Neuronal stem cell (in vitro differentiated cells): ENCODE measurements at regions not wholly inside any gene's neighbourhood (a gene's known extent, or its start where the extent isn't known, plus 50 kb on each side); places are given as distances from the start of the nearest gene placed in this dataset.
"Not testable (repeated sequence)": the region's sequence is repeated elsewhere in the genome, so short reads cannot be mapped to it uniquely, and the experiment has no call there.

Experiments
- DNase-seq: peaks from one replicate; pipeline ENCODE4 v3.0.0-alpha.2; 2013; ENCODE audit warnings: low spot score
- H2AFZ ChIP-seq: one replicate; pipeline ENCODE4 v1.6.1; 2013; ENCODE audit warnings: mild to moderate bottlenecking, low read length, inconsistent platforms
- H2AK5ac ChIP-seq: 2 replicates; pipeline ENCODE4 v1.6.1; 2013; ENCODE audit warnings: low read depth, mild to moderate bottlenecking, inconsistent platforms, low read length, moderate library complexity, mixed read lengths
- H2BK120ac ChIP-seq: 2 replicates; pipeline ENCODE4 v1.6.1; 2013; ENCODE audit warnings: low read depth, mild to moderate bottlenecking, inconsistent platforms, low read length, moderate library complexity, mixed read lengths
- H2BK12ac ChIP-seq: one replicate; pipeline ENCODE4 v1.6.1; 2013; ENCODE audit warnings: low read length, inconsistent platforms
- H2BK15ac ChIP-seq: 2 replicates; pipeline ENCODE4 v1.6.1; 2013; ENCODE audit warnings: mild to moderate bottlenecking, low read length, inconsistent platforms, mixed read lengths
- H2BK5ac ChIP-seq: one replicate; pipeline ENCODE4 v1.6.1; 2013; ENCODE audit warnings: inconsistent platforms, mild to moderate bottlenecking, low read length, moderate library complexity
- H3K14ac ChIP-seq: one replicate; pipeline ENCODE4 v1.6.1; 2013; ENCODE audit warnings: low read length, inconsistent platforms
- H3K18ac ChIP-seq: 2 replicates; pipeline ENCODE4 v1.6.1; 2013; ENCODE audit warnings: low read length, inconsistent platforms
- H3K23ac ChIP-seq: 2 replicates; pipeline ENCODE4 v1.6.1; 2013; ENCODE audit warnings: low read depth, mild to moderate bottlenecking, mixed read lengths, low read length, inconsistent platforms; ENCODE audit not compliant: poor library complexity
- H3K27ac ChIP-seq: replicated peaks from 3 replicates; pipeline ENCODE4 v1.5.1; 2013; ENCODE audit warnings: low read length, inconsistent platforms
- H3K27me3 ChIP-seq, 3 experiments: 2 replicates each; pipeline ENCODE4 v1.6.1; 2013; ENCODE audit warnings: low read length in 3 of 3, mild to moderate bottlenecking in 2 of 3, inconsistent platforms in 1 of 3, low read depth in 1 of 3, mixed read lengths in 1 of 3, moderate library complexity in 1 of 3; ENCODE audit not compliant: control insufficient read depth in 3 of 3, insufficient read depth in 3 of 3
- H3K36me3 ChIP-seq, 2 donors: replicated peaks in 1 of 2; 2 replicates each; pipeline ENCODE4 v1.6.1; 2013; ENCODE audit warnings: low read length in 2 of 2; ENCODE audit not compliant: control insufficient read depth in 2 of 2, insufficient read depth in 2 of 2
- H3K4ac ChIP-seq: 2 replicates; pipeline ENCODE4 v1.6.1; 2013; ENCODE audit warnings: inconsistent platforms, mild to moderate bottlenecking, low read length, moderate library complexity
- H3K4me1 ChIP-seq, 2 donors: 1 replicate in 1 of 2; 2 replicates in 1 of 2; pipeline ENCODE4 v1.6.1; 2013; ENCODE audit warnings: low read length in 2 of 2, low read depth in 1 of 2; ENCODE audit not compliant: control insufficient read depth in 2 of 2, insufficient read depth in 1 of 2
- H3K4me2 ChIP-seq: one replicate; pipeline ENCODE4 v1.6.1; 2013; ENCODE audit warnings: mild to moderate bottlenecking, low read length, inconsistent platforms; ENCODE audit not compliant: insufficient read depth, poor library complexity, severe bottlenecking
- H3K4me3 ChIP-seq, 2 donors: 2 replicates each; pipeline ENCODE4 v1.5.1; 2013; ENCODE audit warnings: low read length in 2 of 2, mild to moderate bottlenecking in 2 of 2, inconsistent platforms in 1 of 2, moderate library complexity in 1 of 2
- H3K79me1 ChIP-seq: one replicate; pipeline ENCODE4 v1.6.1; 2013; ENCODE audit warnings: low read depth, mild to moderate bottlenecking, inconsistent platforms, low read length, moderate library complexity
- H3K9ac ChIP-seq: one replicate; pipeline ENCODE4 v1.6.1; 2013; ENCODE audit warnings: mild to moderate bottlenecking, low read depth, low read length, inconsistent platforms; ENCODE audit not compliant: poor library complexity
- H3K9me3 ChIP-seq, 2 donors: replicated peaks in 1 of 2; 2 replicates each; pipeline versions ENCODE3 to v1.6.1; 2013; ENCODE audit warnings: low read length in 2 of 2, mild to moderate bottlenecking in 2 of 2, inconsistent platforms in 1 of 2, low read depth in 1 of 2, mixed read lengths in 1 of 2, moderate library complexity in 1 of 2; ENCODE audit not compliant: control insufficient read depth in 2 of 2, insufficient read depth in 1 of 2
- H4K8ac ChIP-seq: one replicate; pipeline ENCODE4 v1.6.1; 2013; ENCODE audit warnings: low read depth, mild to moderate bottlenecking, inconsistent platforms, low read length, moderate library complexity
- H4K91ac ChIP-seq: one replicate; pipeline ENCODE4 v1.6.1; 2013; ENCODE audit warnings: low read length, low read depth, mild to moderate bottlenecking, inconsistent platforms; ENCODE audit not compliant: poor library complexity
- WGBS, 2 donors: extraction: QIAGEN DNeasy Blood & Tissue Kit; methylation state at CpG; one replicate each; pipeline ENCODE4 v1.1.7; 2013; ENCODE audit warnings: missing lambda C conversion rate in 2 of 2, mixed read lengths in 1 of 2; ENCODE audit not compliant: insufficient read length in 2 of 2, insufficient replicate concordance in 1 of 2; ENCODE audit errors: extremely low coverage in 2 of 2; 5-methylcytosine and 5-hydroxymethylcytosine counted together

DNA sequence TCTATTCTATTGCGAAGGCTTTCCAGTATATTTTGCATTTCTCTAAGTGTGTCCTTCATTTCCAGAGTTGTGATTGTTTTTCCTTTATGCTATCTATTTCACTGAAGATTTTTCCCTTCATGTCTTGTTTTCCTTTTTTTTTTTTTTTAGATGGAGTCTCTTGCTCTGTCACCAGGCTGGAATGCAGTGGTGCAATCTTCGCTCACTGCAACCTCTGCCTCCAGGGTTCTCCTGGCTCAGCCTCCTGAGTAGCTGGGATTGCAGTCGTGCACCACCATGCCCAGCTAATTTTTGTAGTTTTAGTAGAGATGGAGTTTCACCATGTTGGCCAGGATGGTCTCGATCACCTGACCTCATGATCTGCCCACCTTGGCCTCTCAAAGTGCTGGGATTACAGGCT lies 479.9 kb upstream of the MAN1A1 start:
- not testable (repeated sequence) for H2BK120ac ChIP-seq, H3K9ac ChIP-seq, H3K36me3 ChIP-seq, H3K18ac ChIP-seq, H3K27ac ChIP-seq, H3K4me3 ChIP-seq, H3K4me2 ChIP-seq, H3K23ac ChIP-seq, H3K14ac ChIP-seq, H3K79me1 ChIP-seq, DNase-seq, H2AK5ac ChIP-seq, H4K91ac ChIP-seq, H2AFZ ChIP-seq, H4K8ac ChIP-seq, H2BK12ac ChIP-seq, H2BK15ac ChIP-seq, H3K4ac ChIP-seq, H3K9me3 ChIP-seq, H3K4me1 ChIP-seq, H2BK5ac ChIP-seq, H3K27me3 ChIP-seq
- no CpG with 5 or more reads among the region's 4 CpGs for WGBS, 2 donors

GRCh38 chr6:119829006-119829405 lies 479.4 kb upstream of the MAN1A1 start:
- no peak for DNase-seq
- Histone ChIP-seq H3K14ac (no peak overlapping the region), H3K23ac (no peak overlapping the region), H2BK15ac (no peak overlapping the region), H2AFZ (no peak overlapping the region), H3K18ac (no peak overlapping the region), H3K27me3 (no peaks in the 10 kb centered on the region), H3K27ac (no peak overlapping the region), H3K4me1 (peaks cover 0 to 4% of the 10 kb centered on the region in 2 donors), H3K9me3 (no peaks in the 10 kb centered on the region), H3K4me2 (no peak overlapping the region), H3K4ac (no peak overlapping the region), H3K79me1 (no peaks in the 10 kb centered on the region), H2AK5ac (no peak overlapping the region), H3K4me3 (no peak overlapping the region), H4K8ac (no peak overlapping the region), H3K36me3 (no peaks in the 10 kb centered on the region), H4K91ac (no peak overlapping the region), H3K9ac (no peak overlapping the region), H2BK5ac (no peak overlapping the region), H2BK12ac (no peak overlapping the region), H2BK120ac (no peak overlapping the region)
- no CpG with 5 or more reads among the region's 2 CpGs for WGBS, 2 donors

DNA sequence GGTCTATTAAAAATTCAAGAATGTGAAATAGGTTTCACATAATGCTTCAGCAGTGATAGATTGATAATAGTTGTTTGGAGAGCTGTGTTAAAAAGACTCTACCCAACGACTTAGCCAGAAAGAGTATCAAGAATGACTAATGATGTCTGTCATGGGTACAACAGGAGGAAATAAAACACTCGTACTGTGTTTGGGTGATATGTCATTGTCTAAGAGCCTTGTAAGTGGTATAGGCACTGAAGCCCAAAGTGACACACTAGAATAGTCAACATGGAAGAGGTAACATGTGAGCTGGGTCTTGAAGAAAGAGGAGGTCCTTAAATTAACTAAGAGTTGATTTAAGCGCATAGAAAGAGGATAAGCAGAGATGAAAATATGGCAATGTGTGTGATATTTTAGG lies 471.8 kb upstream of the MAN1A1 start:
- H2AFZ ChIP-seq: no peak overlapping the region
- H2BK15ac ChIP-seq: no peak overlapping the region
- H4K8ac ChIP-seq: no peak overlapping the region
- H3K9me3 ChIP-seq: no peaks in the 10 kb centered on the region
- no peak for DNase-seq
- no peak overlapping the region for H3K18ac ChIP-seq
- H2BK5ac ChIP-seq: no peak overlapping the region
- H2BK120ac ChIP-seq: no peak overlapping the region
- no peak overlapping the region for H3K14ac ChIP-seq
- H2AK5ac ChIP-seq: no peak overlapping the region
- H3K27ac ChIP-seq: no peak overlapping the region
- H3K4me1 ChIP-seq: no peaks in the 10 kb centered on the region
- WGBS, 2 donors: no CpG with 5 or more reads among the region's 3 CpGs
- H3K4ac ChIP-seq: no peak overlapping the region
- H3K4me3 ChIP-seq: no peak overlapping the region
- no peak overlapping the region for H2BK12ac ChIP-seq
- no peaks in the 10 kb centered on the region for H3K27me3 ChIP-seq
- no peak overlapping the region for H4K91ac ChIP-seq
- no peaks in the 10 kb centered on the region for H3K79me1 ChIP-seq
- H3K4me2 ChIP-seq: no peak overlapping the region
- no peaks in the 10 kb centered on the region for H3K36me3 ChIP-seq
- no peak overlapping the region for H3K23ac ChIP-seq
- H3K9ac ChIP-seq: no peak overlapping the region

GRCh38 chr6:119818876-119819275 lies 469.3 kb upstream of the MAN1A1 start:
- peak overlapping the region; percentile 7 for H2AFZ ChIP-seq

More at GRCh38 chr6:119818876-119819275, 469.3 kb upstream of the MAN1A1 start:
- Histone ChIP-seq H2BK12ac (no peak overlapping the region), H3K27ac (no peak overlapping the region), H3K4ac (no peak overlapping the region), H3K4me1 (no peaks in the 10 kb centered on the region), H3K18ac (no peak overlapping the region), H3K4me2 (no peak overlapping the region), H2BK5ac (no peak overlapping the region), H3K27me3 (no peaks in the 10 kb centered on the region), H3K36me3 (no peaks in the 10 kb centered on the region), H2AK5ac (no peak overlapping the region), H4K8ac (no peak overlapping the region), H2BK120ac (no peak overlapping the region), H3K9ac (no peak overlapping the region), H3K14ac (no peak overlapping the region), H3K23ac (no peak overlapping the region), H3K79me1 (no peaks in the 10 kb centered on the region), H3K4me3 (no peak overlapping the region), H2BK15ac (no peak overlapping the region), H4K91ac (no peak overlapping the region), H3K9me3 (no peaks in the 10 kb centered on the region)
- no peak for DNase-seq
